HG03280 (cell line): ENCODE measurements at regions not wholly inside any gene's neighbourhood (a gene's known extent, or its start where the extent isn't known, plus 50 kb on each side); places are given as distances from the start of the nearest gene placed in this dataset.

ENCODE experiments used
- ATAC-seq: cut with Tn5 transposase; IDR thresholded peaks from one replicate; pipeline ENCODE4 v1.9.1; 2021; ENCODE audit warnings: mild to moderate bottlenecking, moderate library complexity; ENCODE audit not compliant: unreplicated experiment

DNA sequence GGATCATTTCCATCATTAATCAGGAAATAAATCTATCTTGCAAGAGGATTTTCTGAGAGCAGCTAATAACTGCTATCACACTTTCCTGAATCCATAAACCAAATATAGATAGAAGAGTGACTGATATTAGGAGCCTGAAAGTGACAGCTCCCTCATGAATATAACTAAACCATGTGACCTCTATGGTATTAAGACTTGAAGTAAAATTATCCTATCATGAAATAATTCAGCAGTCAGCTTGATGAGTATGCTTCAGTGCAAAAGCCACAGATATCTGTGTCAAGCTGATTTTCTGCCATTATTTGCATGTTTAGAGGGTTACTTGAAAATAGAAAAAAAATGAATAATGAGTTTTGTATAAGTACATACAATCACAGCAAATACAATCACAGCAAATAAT is 80.1 kb upstream of the PPP1R3A start:
- ATAC-seq, result no peak

DNA sequence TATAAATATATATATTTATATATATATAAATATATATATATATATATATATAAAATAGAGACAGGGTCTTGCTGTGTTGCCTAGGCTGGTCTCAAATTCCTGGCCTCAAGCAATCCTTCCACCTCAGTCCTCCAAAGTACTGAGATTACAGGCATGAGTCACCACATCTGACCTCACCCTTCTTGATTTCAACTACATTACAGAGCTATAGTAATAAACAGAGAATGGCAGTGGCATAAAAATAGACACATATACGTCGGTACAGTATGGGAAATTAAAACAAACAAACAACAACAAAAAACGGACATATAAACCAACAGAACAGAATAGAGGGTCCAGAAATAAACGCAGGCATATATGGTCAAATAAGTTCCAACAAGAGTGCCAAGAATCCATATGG is 77.6 kb upstream of the PPP1R3A start:
- ATAC-seq, result no peak

GRCh38 chr7:113986216-113986615 is 67.4 kb upstream of the PPP1R3A start:
- ATAC-seq, result no peak

DNA sequence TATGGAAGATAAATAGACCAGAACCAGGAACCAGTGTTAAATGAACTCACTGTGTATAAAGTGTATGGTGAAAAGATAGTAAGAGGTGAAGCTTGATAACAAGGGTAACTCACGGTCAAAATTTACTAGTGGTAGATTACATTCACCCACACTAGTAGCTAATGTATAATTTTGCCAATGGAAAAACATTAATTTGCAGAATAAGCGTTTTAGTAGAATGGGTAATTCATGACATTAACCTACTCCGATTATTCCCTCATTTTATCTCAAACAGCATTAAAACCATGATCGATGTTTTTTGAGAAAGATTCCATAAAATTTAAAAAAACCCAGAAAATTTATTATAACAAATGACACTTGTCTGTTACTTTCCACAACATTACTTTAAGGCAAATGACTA is 57.7 kb upstream of the PPP1R3A start:
- ATAC-seq, result no peak

DNA sequence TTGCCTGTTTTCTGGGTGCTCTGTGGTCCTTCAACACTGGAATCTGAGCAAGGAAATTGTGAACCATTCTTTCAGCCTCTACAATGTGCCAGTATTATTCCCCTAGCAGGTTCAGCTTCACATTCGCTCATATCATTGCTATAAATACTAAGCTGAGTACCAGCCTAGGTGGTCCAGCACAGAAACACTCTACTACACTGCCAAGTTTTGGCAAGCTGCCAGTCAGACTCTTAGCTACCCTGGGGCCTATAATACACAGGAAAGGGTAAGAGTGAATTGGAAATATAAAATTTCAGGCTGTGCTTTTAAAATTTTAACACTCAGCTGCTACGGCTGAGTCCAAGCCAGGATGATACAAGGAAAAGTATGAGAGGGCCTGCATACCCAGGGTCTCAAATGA is 49.9 kb upstream of the PPP1R3A start:
- no peak for ATAC-seq
